T-cell (primary cell): ENCODE measurements at regions not wholly inside any gene's neighbourhood (a gene's known extent, or its start where the extent isn't known, plus 50 kb on each side); places are given as distances from the start of the nearest gene placed in this dataset.

ENCODE experiments used
- ATAC-seq, 4 experiments: fragments of 200-7000 bp in 3 of 4; fragments of 150-1000 bp in 1 of 4; cut with Tn5 transposase; replicated peaks in 1 of 4; 1 replicate in 3 of 4; 2 replicates in 1 of 4; pipeline ENCODE4 v1.10.0; 2021; ENCODE audit warnings: moderate library complexity in 3 of 4, mild to moderate bottlenecking in 2 of 4, moderate number of reproducible peaks in 1 of 4
- CTCF ChIA-PET, 2 donors: fragments of 300-600 bp; sonication (Branson Sonifier 250); formaldehyde crosslinking; loops; one replicate each; lab custom pipeline; 2022; ENCODE audit warnings: antibody characterized with exemption in 2 of 2; lab: Charles Lee
- POLR2A ChIA-PET, 2 donors: fragments of 300-600 bp; sonication (Branson Sonifier 250); formaldehyde crosslinking; loops; one replicate each; lab custom pipeline; 2022; ENCODE audit warnings: antibody characterized with exemption in 2 of 2; lab: Charles Lee
- DNase-seq, 35 experiments: peaks; one replicate each; pipeline versions ENCODE4 v3.0.0 to v3.0.0-alpha.2; 2013 to 2023
- H3K27ac ChIP-seq: one replicate; pipeline ENCODE4 v1.5.1; 2013; ENCODE audit warnings: low read length
- H3K27me3 ChIP-seq, 2 experiments: replicated peaks in 1 of 2; 1 replicate in 1 of 2; 2 replicates in 1 of 2; pipeline versions ENCODE4 v1.6.1 to v1.7.0; 2013; ENCODE audit warnings: low read length in 1 of 2, mixed read lengths in 1 of 2; ENCODE audit not compliant: control insufficient read depth in 2 of 2, insufficient read depth in 2 of 2; ENCODE audit errors: extremely low read depth in 1 of 2
- H3K36me3 ChIP-seq, 2 donors: 1 replicate in 1 of 2; 2 replicates in 1 of 2; pipeline versions ENCODE4 v1.6.1 to v1.7.0; 2013; ENCODE audit warnings: low read length in 1 of 2; ENCODE audit not compliant: control insufficient read depth in 2 of 2, insufficient read depth in 1 of 2; ENCODE audit errors: extremely low read depth in 1 of 2
- H3K4me1 ChIP-seq, 2 experiments: 1 replicate in 1 of 2; 2 replicates in 1 of 2; pipeline versions ENCODE4 v1.6.1 to v1.7.0; 2013; ENCODE audit warnings: low read length in 2 of 2, mixed read lengths in 1 of 2; ENCODE audit not compliant: insufficient read depth in 2 of 2, control insufficient read depth in 1 of 2; ENCODE audit errors: extremely low read depth in 1 of 2
- H3K4me3 ChIP-seq, 2 donors: 1 replicate in 1 of 2; 2 replicates in 1 of 2; pipeline versions ENCODE4 v1.5.1 to v1.7.0; 2013; ENCODE audit warnings: mild to moderate bottlenecking in 2 of 2, low read length in 1 of 2, moderate library complexity in 1 of 2; ENCODE audit not compliant: control insufficient read depth in 1 of 2; ENCODE audit errors: extremely low read depth in 1 of 2
- H3K9me3 ChIP-seq: 2 replicates; pipeline ENCODE4 v1.7.0; 2013
- H3K27ac Mint-ChIP-seq, 2 donors: one replicate each; pipeline ENCODE4 v1.8.0; 2020 to 2021; ENCODE audit warnings: mild to moderate bottlenecking in 2 of 2, mixed read lengths in 2 of 2
- H3K27me3 Mint-ChIP-seq, 2 donors: one replicate each; pipeline ENCODE4 v1.8.0; 2021 to 2022; ENCODE audit warnings: mixed read lengths in 2 of 2
- H3K36me3 Mint-ChIP-seq: one replicate; pipeline ENCODE4 v1.8.0; 2021; ENCODE audit warnings: mixed read lengths
- H3K4me1 Mint-ChIP-seq, 3 donors: one replicate each; pipeline ENCODE4 v1.8.0; 2020 to 2022; ENCODE audit warnings: mixed read lengths in 3 of 3, mild to moderate bottlenecking in 1 of 3
- H3K4me3 Mint-ChIP-seq, 3 donors: one replicate each; pipeline ENCODE4 v1.8.0; 2020 to 2022; ENCODE audit warnings: mild to moderate bottlenecking in 3 of 3, mixed read lengths in 3 of 3, moderate library complexity in 3 of 3
- H3K9me3 Mint-ChIP-seq, 3 donors: one replicate each; pipeline ENCODE4 v1.8.0; 2020 to 2022; ENCODE audit warnings: mixed read lengths in 3 of 3
- WGBS: methylation state at CpG from one replicate; pipeline ENCODE4 v1.1.5; 2013; ENCODE audit warnings: missing lambda C conversion rate; ENCODE audit not compliant: insufficient coverage; 5-methylcytosine and 5-hydroxymethylcytosine counted together

DNA sequence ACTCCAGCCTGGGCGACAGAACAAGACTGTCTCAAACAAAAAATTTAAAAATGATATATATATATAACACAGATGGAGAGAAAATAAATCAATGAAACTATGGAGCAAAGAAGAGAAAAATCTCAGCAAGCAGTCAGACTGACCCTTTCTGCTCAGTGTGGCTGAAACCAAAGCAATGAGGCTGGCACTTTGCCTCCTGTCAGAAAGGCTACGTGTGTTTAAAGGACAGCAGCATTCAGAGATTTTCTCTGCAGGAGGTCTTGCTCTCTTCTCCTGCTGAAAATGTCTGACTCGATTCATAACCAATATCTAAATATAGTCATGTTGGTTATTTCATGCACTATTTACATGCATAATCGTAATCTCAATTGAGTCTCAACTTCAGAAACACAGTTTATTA, 527.0 kb upstream of the JARID2 start:
- no peak for ATAC-seq
- H3K27ac Mint-ChIP-seq: no peak overlapping the region
- ChIA-PET CTCF (interaction anchor here in 1 of 2 donors (0.6 kb wide), 1 partner anchor 188 kb away, joined by 3 read pairs; no protein-coding TSS in a partner anchor), POLR2A (interaction anchor here in 1 of 2 donors (0.6 kb wide), 1 partner anchor 611 kb away, joined by 5 read pairs; no protein-coding TSS in a partner anchor)
- H3K4me3 Mint-ChIP-seq: peak overlapping the region in 1 of 3 donors; percentile 29
- Histone ChIP-seq H3K27me3 (no peaks in the 10 kb centered on the region), H3K4me3 (no peak overlapping the region), H3K27ac (no peak overlapping the region), H3K36me3 (no peaks in the 10 kb centered on the region), H3K9me3 (no peaks in the 10 kb centered on the region), H3K4me1 (peaks cover 27 to 34% of the 10 kb centered on the region in 2 experiments)
- no peaks in the 10 kb centered on the region for H3K27me3 Mint-ChIP-seq
- H3K4me1 Mint-ChIP-seq: peaks cover 38 to 52% (median 49%) of the 10 kb centered on the region in 3 donors
- H3K36me3 Mint-ChIP-seq: no peaks in the 10 kb centered on the region
- H3K9me3 Mint-ChIP-seq: peaks cover 0 to 5% (median 0%) of the 10 kb centered on the region in 3 donors
- WGBS: 33% methylated on average over 1 of the region's 4 CpGs
- no peak for DNase-seq

DNA sequence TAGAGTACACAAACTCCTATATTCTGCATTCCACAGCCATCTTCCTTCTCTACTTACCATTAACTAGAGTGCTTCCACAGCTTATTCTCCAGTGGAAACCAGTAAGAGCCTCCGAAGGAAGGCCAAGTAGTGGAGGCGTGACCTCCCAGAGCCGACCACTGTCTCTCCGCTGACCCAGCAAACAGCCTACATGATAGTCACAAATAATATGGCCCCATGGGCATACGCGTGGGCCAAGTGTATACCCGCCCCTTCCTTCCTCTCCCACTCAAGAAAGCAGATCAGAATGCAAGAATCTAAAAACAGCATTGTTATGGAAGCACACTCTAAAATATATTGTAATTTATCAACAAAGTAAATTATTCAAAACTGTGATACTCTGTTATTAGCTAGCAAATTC, 526.6 kb upstream of the JARID2 start:
- CTCF ChIA-PET: no interaction called here
- Histone ChIP-seq H3K36me3 (no peaks in the 10 kb centered on the region), H3K27ac (no peak overlapping the region), H3K9me3 (no peaks in the 10 kb centered on the region), H3K4me3 (no peak overlapping the region), H3K27me3 (no peaks in the 10 kb centered on the region), H3K4me1 (peaks cover 27 to 34% of the 10 kb centered on the region in 2 experiments)
- Mint-ChIP-seq H3K27me3 (no peaks in the 10 kb centered on the region), H3K4me3 (peak overlapping the region in 1 of 3 donors; percentile 29), H3K27ac (no peak overlapping the region), H3K4me1 (peaks cover 39 to 54% (median 53%) of the 10 kb centered on the region in 3 donors), H3K36me3 (no peaks in the 10 kb centered on the region), H3K9me3 (peaks cover 0 to 5% (median 0%) of the 10 kb centered on the region in 3 donors)
- no peak for DNase-seq
- no peak for ATAC-seq
- POLR2A ChIA-PET: interaction anchor here in 1 of 2 donors (0.6 kb wide), 1 partner anchor 612 kb away, joined by 5 read pairs; no protein-coding TSS in a partner anchor
- 54% methylated on average over 4 of the region's 7 CpGs for WGBS

DNA sequence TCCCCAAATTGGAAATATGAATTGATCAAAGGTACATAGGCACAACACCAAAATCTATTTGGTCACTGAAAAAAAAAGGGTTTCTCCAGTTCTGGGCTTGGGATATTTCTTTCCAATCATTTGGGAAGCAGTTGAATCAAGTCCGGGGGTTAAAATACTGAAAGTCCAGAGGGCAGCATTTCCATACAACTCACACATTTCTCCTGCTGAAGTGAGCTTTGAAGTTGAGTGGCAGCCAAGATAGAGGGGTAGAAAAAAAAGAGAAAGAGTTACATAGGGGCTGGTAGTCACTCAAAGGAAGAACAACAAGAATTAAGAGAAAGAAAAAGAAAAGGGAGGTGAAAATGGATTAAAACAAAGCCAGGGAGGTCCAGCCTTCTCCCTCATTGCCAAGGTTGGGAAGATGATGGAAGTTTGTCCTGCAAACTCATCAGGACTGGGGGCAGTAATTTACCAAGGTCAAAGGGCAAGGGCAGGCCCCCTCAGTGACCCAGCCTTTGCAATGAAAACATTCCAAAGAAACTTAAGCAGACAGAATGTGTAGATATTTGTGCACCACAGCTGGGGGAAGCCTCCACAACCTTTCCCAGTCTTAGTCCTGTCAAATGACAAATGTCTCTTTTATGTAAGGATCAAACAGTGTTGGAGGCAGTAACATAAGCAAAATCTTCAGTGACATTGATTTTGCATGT, 525.3 kb upstream of the JARID2 start:
- Mint-ChIP-seq H3K27me3 (no peaks in the 10 kb centered on the region), H3K4me3 (no peak overlapping the region), H3K9me3 (peaks cover 0 to 5% (median 0%) of the 10 kb centered on the region in 3 donors), H3K27ac (peak overlapping the region; percentile 8 to 19), H3K36me3 (no peaks in the 10 kb centered on the region), H3K4me1 (peaks cover 39 to 54% (median 53%) of the 10 kb centered on the region in 3 donors)
- peak overlapping the region; percentile 41 for H3K27ac ChIP-seq
- ATAC-seq (no peak), DNase-seq (no peak)
- no CpG with 5 or more reads among the region's 1 CpG for WGBS
- H3K36me3 ChIP-seq: no peaks in the 10 kb centered on the region
- CTCF ChIA-PET: no interaction called here
- H3K4me1 ChIP-seq: peaks cover 27 to 34% of the 10 kb centered on the region in 2 experiments
- H3K4me3 ChIP-seq: no peak overlapping the region
- no peaks in the 10 kb centered on the region for H3K9me3 ChIP-seq
- no peaks in the 10 kb centered on the region for H3K27me3 ChIP-seq
- POLR2A ChIA-PET: no interaction called here

DNA sequence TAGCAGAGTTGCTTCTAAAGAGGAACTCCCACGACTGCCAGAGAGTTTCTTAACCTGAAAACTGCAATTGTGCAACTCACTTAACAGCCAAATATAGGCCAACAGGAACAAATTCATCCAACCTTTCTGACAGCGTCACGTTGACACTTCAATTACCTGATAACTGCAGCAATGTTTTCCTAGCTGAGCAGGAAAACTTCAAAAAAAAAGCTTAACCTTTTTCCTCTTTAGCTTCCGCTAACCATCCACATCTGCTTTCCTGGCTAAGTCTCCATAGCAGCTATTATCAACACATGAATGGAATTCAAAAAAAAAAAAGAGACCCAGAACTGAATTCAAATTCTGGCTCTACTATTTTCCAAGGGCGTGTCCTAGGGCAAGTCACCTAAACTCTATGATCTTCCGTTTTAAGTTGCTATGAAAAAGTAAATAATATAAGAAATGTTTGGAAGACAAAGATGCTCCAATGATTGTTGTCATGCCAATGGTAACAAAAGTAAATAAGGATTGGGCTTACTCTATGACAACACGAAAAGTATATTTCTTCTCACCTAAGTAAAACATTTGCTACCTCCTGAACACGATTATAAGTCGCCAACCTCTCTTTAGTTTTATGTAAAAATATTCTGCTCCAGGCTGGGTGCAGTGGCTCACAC, 524.6 kb upstream of the JARID2 start:
- Mint-ChIP-seq H3K36me3 (no peaks in the 10 kb centered on the region), H3K27me3 (no peaks in the 10 kb centered on the region), H3K27ac (peak overlapping the region; percentile 8 to 19), H3K4me1 (peaks cover 39 to 54% (median 53%) of the 10 kb centered on the region in 3 donors), H3K9me3 (peaks cover 0 to 5% (median 0%) of the 10 kb centered on the region in 3 donors), H3K4me3 (no peak overlapping the region)
- DNase-seq (no peak), ATAC-seq (no peak)
- ChIA-PET POLR2A (no interaction called here), CTCF (no interaction called here)
- Histone ChIP-seq H3K4me3 (no peak overlapping the region), H3K27me3 (no peaks in the 10 kb centered on the region), H3K27ac (peak overlapping the region; percentile 41), H3K9me3 (no peaks in the 10 kb centered on the region), H3K4me1 (peaks cover 27 to 34% of the 10 kb centered on the region in 2 experiments), H3K36me3 (no peaks in the 10 kb centered on the region)
- 42% methylated on average over 4 of the region's 9 CpGs for WGBS

DNA sequence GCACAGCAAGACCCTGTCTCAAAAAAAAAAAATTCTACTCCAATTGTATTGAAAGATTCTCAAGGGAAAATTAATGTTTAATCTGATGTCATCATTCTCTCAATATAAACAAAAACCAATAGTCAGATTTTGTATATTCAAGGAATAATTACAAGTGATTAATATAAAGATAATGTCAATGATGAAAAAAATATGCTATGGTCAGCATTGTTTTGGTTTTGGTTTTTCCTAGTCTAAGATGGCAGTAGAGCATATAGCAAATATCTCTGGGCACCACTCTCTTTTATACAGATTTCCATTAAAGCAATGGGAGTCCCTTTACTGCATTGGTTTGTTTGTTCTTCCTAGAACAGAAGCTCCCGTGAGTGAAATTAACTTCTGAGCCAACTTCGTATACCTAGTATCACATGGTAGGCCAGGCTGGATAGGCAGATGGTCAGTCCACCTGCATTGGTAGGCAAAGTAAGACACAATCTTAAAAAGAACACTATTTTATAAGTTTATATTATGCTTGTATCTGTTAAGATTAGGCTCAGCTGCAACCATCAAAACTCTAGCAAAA, 523.8 kb upstream of the JARID2 start:
- no peaks in the 10 kb centered on the region for H3K36me3 ChIP-seq
- H3K9me3 Mint-ChIP-seq: peaks cover 0 to 5% (median 0%) of the 10 kb centered on the region in 3 donors
- DNase-seq (no peak), ATAC-seq (no peak)
- H3K27ac ChIP-seq: peak overlapping the region; percentile 56
- no peaks in the 10 kb centered on the region for H3K27me3 ChIP-seq
- H3K27me3 Mint-ChIP-seq: no peaks in the 10 kb centered on the region
- H3K36me3 Mint-ChIP-seq: no peaks in the 10 kb centered on the region
- WGBS: no CpG with 5 or more reads among the region's 2 CpGs
- no peak overlapping the region for H3K4me3 ChIP-seq
- peak overlapping the region in 1 of 2 donors; percentile 82 for H3K27ac Mint-ChIP-seq
- H3K9me3 ChIP-seq: no peaks in the 10 kb centered on the region
- H3K4me1 Mint-ChIP-seq: peaks cover 34 to 50% (median 47%) of the 10 kb centered on the region in 3 donors
- peaks cover 25 to 27% of the 10 kb centered on the region in 2 experiments for H3K4me1 ChIP-seq
- ChIA-PET CTCF (no interaction called here), POLR2A (no interaction called here)
- no peak overlapping the region for H3K4me3 Mint-ChIP-seq

DNA sequence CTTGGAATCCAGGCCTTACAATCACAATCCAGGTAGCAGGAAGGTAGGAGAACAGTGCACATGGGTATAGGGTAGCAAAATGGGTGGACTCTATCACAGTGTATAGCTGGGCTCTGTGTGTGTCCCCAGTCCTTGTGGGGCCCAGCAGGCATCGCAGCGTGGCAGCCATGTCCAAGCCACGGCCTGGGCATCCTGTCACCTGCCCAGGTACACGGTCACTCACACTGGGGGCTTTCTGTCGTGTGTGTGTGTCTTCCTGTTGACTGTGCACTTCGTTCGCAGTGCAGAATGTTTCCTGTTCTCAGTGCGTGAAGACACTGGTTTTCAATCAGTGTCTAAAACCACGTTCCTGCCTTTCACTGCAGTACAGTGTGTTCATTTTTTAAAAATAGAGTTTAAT, 523.2 kb upstream of the JARID2 start:
- Mint-ChIP-seq H3K4me1 (peaks cover 32 to 46% (median 44%) of the 10 kb centered on the region in 3 donors), H3K27me3 (no peaks in the 10 kb centered on the region), H3K36me3 (no peaks in the 10 kb centered on the region), H3K9me3 (peaks cover 0 to under 1% (median 0%) of the 10 kb centered on the region in 3 donors), H3K27ac (peak overlapping the region; percentile 36 to 82), H3K4me3 (peak overlapping the region in 1 of 3 donors; percentile 28)
- Histone ChIP-seq H3K9me3 (no peaks in the 10 kb centered on the region), H3K4me1 (peaks cover 19 to 21% of the 10 kb centered on the region in 2 experiments), H3K27ac (peak overlapping the region; percentile 56), H3K27me3 (no peaks in the 10 kb centered on the region), H3K4me3 (no peak overlapping the region), H3K36me3 (no peaks in the 10 kb centered on the region)
- peak in 4 of 35 experiments; percentile 21 to 41 (median 23) for DNase-seq
- POLR2A ChIA-PET: no interaction called here
- 17% methylated on average over 4 of the region's 9 CpGs for WGBS
- peak; percentile 57 to 79 (median 62) for ATAC-seq
- CTCF ChIA-PET: no interaction called here
